ENCODE measurements at regions not wholly inside any gene's neighbourhood (a gene's known extent, or its start where the extent isn't known, plus 50 kb on each side); places are given as distances from the start of the nearest gene placed in this dataset.

DNA sequence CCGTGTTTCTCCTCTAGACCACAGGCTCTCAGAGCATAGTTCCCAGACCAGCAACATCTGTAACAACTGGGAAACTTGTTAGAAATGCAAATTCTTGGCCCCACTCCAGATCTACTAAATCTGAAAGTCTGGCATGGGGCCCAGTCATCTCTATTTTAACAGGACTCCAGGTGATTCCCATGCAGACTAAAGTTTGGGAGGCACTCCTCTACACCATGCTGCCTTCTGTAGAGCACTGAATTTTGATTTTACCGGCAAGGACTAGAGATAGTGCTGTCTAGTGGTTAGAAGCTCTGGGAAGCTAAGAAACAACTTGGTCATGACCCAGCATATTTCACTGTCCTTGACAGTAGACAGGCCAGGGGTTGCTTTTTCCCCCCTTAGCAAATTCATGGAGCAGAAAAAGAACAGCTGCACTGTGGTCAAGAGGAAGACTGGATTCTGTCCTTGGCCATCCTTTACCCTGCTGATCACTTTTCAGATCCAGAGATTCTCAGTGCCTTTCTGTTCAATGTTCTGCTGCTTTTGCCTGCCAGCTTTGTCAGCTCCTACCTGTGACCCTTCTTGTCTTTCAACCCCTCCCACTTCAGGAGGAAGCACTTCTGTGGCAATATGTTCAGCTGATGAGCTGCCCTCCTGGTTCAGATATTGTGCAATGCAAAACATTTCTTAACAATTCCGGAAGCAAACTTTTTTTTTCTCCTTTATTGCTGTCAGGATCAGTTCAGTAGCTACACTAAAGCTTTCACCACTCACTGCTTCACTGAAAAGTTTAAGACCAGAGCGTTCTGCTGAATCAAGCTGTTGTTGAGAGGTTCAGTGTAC lies 133.8 kb upstream of the NUDT4 start:
- H3K79me2 ChIP-seq (ENCODE audit: low read length), result no peaks in the 10 kb centered on the region
- TF ChIP-seq EZH2 (IDR thresholded peaks at IDR 0.05; ENCODE audit: low read length, unreplicated experiment), result no peak
- no peak for TF ChIP-seq EZH2phosphoT487 (IDR thresholded peaks at IDR 0.05; ENCODE audit: borderline replicate concordance, low read length)
- TF ChIP-seq, protein P1, sequence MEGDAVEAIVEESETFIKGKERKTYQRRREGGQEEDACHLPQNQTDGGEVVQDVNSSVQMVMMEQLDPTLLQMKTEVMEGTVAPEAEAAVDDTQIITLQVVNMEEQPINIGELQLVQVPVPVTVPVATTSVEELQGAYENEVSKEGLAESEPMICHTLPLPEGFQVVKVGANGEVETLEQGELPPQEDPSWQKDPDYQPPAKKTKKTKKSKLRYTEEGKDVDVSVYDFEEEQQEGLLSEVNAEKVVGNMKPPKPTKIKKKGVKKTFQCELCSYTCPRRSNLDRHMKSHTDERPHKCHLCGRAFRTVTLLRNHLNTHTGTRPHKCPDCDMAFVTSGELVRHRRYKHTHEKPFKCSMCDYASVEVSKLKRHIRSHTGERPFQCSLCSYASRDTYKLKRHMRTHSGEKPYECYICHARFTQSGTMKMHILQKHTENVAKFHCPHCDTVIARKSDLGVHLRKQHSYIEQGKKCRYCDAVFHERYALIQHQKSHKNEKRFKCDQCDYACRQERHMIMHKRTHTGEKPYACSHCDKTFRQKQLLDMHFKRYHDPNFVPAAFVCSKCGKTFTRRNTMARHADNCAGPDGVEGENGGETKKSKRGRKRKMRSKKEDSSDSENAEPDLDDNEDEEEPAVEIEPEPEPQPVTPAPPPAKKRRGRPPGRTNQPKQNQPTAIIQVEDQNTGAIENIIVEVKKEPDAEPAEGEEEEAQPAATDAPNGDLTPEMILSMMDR (conservative IDR thresholded peaks at IDR 0.05; ENCODE audit: low read depth, low read length), result no peak
- H3K4me3 ChIP-seq (ENCODE audit: low read length), result no peak overlapping the region
- H4K20me1 ChIP-seq (ENCODE audit: low read length), result no peaks in the 10 kb centered on the region
- H3F3A ChIP-seq (ENCODE audit: low read length, unreplicated experiment), result no peaks in the 10 kb centered on the region
- no peak overlapping the region for H2AFZ ChIP-seq (ENCODE audit: low read length)
- H3K27me3 ChIP-seq (ENCODE audit: low read length), result no peaks in the 10 kb centered on the region
- ATAC-seq (no peak; the same call in 1 of the 2 replicates), DNase-seq (peak; percentile 41)
- BruUV-seq (replicated peaks), result no TSS peak
- no peak overlapping the region for H3K4me2 ChIP-seq (ENCODE audit: low read length)
- no peaks in the 10 kb centered on the region for H3K9me3 ChIP-seq (ENCODE audit: low read length)
- H3K9me2 ChIP-seq (replicated peaks; ENCODE audit: low read length), result no peaks in the 10 kb centered on the region
- CTCF ChIA-PET, result no interaction called here
- H3K27ac ChIP-seq (ENCODE audit: low read length), result no peak overlapping the region
- no peaks in the 10 kb centered on the region for H3K36me3 ChIP-seq (ENCODE audit: low read depth, low read length)
- POLR2A ChIA-PET (ENCODE audit: unreplicated experiment), result no interaction called here
- intact Hi-C loops (cut with micrococcal nuclease), result no loop called here
- no peak overlapping the region for H3K9ac ChIP-seq (ENCODE audit: low read length)
- no peaks in the 10 kb centered on the region for H3K4me1 ChIP-seq (ENCODE audit: insufficient read depth, low read length)

DNA sequence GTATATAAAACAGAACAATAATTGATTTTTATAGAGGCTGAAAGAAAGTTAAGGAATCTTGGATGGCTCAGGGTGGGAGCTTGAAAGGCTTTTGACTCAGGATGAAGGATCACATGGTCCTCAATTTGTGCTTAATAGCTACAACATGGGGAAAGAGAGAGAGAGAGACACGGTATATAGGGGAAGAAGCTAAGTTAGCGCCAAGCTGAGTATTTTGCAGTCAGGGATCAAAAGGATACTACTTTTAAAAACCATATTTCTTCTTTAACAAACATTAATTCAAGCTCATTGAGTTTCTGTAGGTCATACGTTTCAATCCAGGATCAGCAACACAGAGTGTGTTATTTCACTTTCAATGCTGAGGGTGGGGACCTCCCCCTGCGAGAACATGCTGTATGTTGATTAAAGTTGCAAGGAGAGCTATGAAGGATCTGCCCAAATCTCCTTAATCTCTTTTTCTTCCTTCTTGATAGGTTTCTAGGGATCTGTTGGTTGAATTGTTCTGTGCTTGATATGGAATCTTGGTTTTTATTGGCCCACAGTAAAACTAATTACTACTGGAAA lies 133.1 kb upstream of the NUDT4 start:
- Histone ChIP-seq H3K4me2 (ENCODE audit: low read length) (no peak overlapping the region), H3K36me3 (ENCODE audit: low read depth, low read length) (no peaks in the 10 kb centered on the region), H3K9me2 (replicated peaks; ENCODE audit: low read length) (no peaks in the 10 kb centered on the region), H3K9ac (ENCODE audit: low read length) (no peak overlapping the region), H4K20me1 (ENCODE audit: low read length) (no peaks in the 10 kb centered on the region), H3K79me2 (ENCODE audit: low read length) (no peaks in the 10 kb centered on the region), H3K4me3 (ENCODE audit: low read length) (no peak overlapping the region), H3K9me3 (ENCODE audit: low read length) (no peaks in the 10 kb centered on the region), H3F3A (ENCODE audit: low read length, unreplicated experiment) (no peaks in the 10 kb centered on the region), H3K27me3 (ENCODE audit: low read length) (no peaks in the 10 kb centered on the region), H2AFZ (ENCODE audit: low read length) (no peak overlapping the region), H3K4me1 (ENCODE audit: insufficient read depth, low read length) (no peaks in the 10 kb centered on the region), H3K27ac (ENCODE audit: low read length) (no peak overlapping the region)
- no peak for ATAC-seq
- intact Hi-C loops (cut with micrococcal nuclease), result no loop called here
- ChIA-PET CTCF (no interaction called here), POLR2A (ENCODE audit: unreplicated experiment) (no interaction called here)
- no peak for DNase-seq
- BruUV-seq (replicated peaks), result no TSS peak
- TF ChIP-seq EZH2 (IDR thresholded peaks at IDR 0.05; ENCODE audit: low read length, unreplicated experiment) (no peak), EZH2phosphoT487 (IDR thresholded peaks at IDR 0.05; ENCODE audit: borderline replicate concordance, low read length) (no peak)
- TF ChIP-seq, protein P1 (conservative IDR thresholded peaks at IDR 0.05; ENCODE audit: low read depth, low read length), result no peak

DNA sequence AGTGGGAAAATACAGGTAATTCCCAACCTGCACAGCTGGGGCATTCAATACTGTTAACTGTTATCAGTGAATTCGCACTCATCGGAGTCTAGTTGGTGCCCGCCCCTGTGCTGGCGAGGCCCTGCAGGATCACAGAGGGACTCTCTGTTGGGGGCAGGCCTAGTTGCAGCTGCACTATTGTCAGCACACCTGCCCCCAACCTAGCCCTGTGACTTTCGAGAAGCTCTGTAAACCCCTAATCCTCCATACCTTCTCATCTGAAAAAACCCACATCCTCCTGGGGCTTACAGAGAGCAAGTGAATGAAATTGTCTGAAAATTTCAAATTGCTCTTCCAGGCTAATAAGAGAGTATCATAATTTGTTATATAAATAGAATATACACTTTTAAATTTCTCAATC lies 132.2 kb upstream of the NUDT4 start:
- H2AFZ ChIP-seq (ENCODE audit: low read length), result no peak overlapping the region
- no peaks in the 10 kb centered on the region for H3K9me2 ChIP-seq (replicated peaks; ENCODE audit: low read length)
- no TSS peak for BruUV-seq (replicated peaks)
- H3K36me3 ChIP-seq (ENCODE audit: low read depth, low read length), result no peaks in the 10 kb centered on the region
- no peak overlapping the region for H3K9ac ChIP-seq (ENCODE audit: low read length)
- ChIA-PET CTCF (no interaction called here), POLR2A (ENCODE audit: unreplicated experiment) (no interaction called here)
- H3F3A ChIP-seq (ENCODE audit: low read length, unreplicated experiment), result no peaks in the 10 kb centered on the region
- DNase-seq, result no peak
- H3K9me3 ChIP-seq (ENCODE audit: low read length), result no peaks in the 10 kb centered on the region
- no peak overlapping the region for H3K4me3 ChIP-seq (ENCODE audit: low read length)
- no peak overlapping the region for H3K4me2 ChIP-seq (ENCODE audit: low read length)
- no peaks in the 10 kb centered on the region for H3K27me3 ChIP-seq (ENCODE audit: low read length)
- TF ChIP-seq EZH2phosphoT487 (IDR thresholded peaks at IDR 0.05; ENCODE audit: borderline replicate concordance, low read length) (no peak), EZH2 (IDR thresholded peaks at IDR 0.05; ENCODE audit: low read length, unreplicated experiment) (no peak)
- TF ChIP-seq, protein P1 (conservative IDR thresholded peaks at IDR 0.05; ENCODE audit: low read depth, low read length), result no peak
- intact Hi-C loops (cut with micrococcal nuclease), result no loop called here
- no peaks in the 10 kb centered on the region for H3K4me1 ChIP-seq (ENCODE audit: insufficient read depth, low read length)
- ATAC-seq, result no peak
- H3K79me2 ChIP-seq (ENCODE audit: low read length), result no peaks in the 10 kb centered on the region
- no peaks in the 10 kb centered on the region for H4K20me1 ChIP-seq (ENCODE audit: low read length)
- H3K27ac ChIP-seq (ENCODE audit: low read length), result no peak overlapping the region

All from PC-3 (cell line).